Mucosa of stomach (tissue), 1 donor: ENCODE measurements at regions not wholly inside any gene's neighbourhood (a gene's known extent, or its start where the extent isn't known, plus 50 kb on each side); places are given as distances from the start of the nearest gene placed in this dataset.
"Not testable (repeated sequence)": the region's sequence is repeated elsewhere in the genome, so short reads cannot be mapped to it uniquely, and the experiment has no call there.

Source experiments
- H3K27me3 ChIP-seq: one replicate; pipeline ENCODE4 v1.7.0; 2013; ENCODE audit warnings: mild to moderate bottlenecking, low read length; ENCODE audit not compliant: control insufficient read depth, insufficient read depth
- H3K36me3 ChIP-seq: one replicate; pipeline ENCODE4 v1.7.0; 2013; ENCODE audit warnings: low read length; ENCODE audit not compliant: control insufficient read depth, insufficient read depth
- H3K4me1 ChIP-seq: one replicate; pipeline ENCODE4 v1.7.0; 2013; ENCODE audit warnings: mild to moderate bottlenecking, low read length; ENCODE audit not compliant: control insufficient read depth, insufficient read depth
- H3K4me3 ChIP-seq: one replicate; pipeline ENCODE4 v1.7.0; 2013; ENCODE audit warnings: low read length
- H3K9ac ChIP-seq: one replicate; pipeline ENCODE4 v1.7.0; 2013; ENCODE audit warnings: mild to moderate bottlenecking, low read length, moderate library complexity
- H3K9me3 ChIP-seq: one replicate; pipeline ENCODE4 v1.7.0; 2013; ENCODE audit warnings: mild to moderate bottlenecking, low read length, moderate library complexity; ENCODE audit not compliant: control insufficient read depth
- donor health status: Pancreatic carcinoma.

DNA sequence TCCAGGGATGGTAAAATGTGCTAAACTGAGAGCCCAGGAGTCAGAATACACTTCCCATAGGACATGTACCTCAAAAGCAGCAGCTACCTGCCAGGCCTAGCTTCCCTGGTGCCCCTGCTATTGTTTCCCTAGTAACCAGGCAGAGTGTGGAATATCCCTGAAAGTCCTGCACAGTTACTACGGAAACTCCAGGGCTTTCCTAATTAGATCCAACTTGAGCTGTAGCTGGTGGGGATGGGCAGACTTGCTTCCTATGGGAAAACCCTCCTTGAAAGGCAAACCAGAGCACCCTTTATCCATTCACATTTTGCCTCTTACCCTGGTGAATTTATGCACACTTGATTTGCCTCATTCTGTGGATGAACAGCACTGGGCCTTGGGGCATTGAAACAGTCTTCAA is 559.9 kb upstream of the PBX1 start:
- no peak overlapping the region for H3K4me3 ChIP-seq
- no peaks in the 10 kb centered on the region for H3K9me3 ChIP-seq

GRCh38 chr1:164006186-164006585 is 552.8 kb upstream of the PBX1 start:
- H3K27me3 ChIP-seq, H3K4me3 ChIP-seq, H3K36me3 ChIP-seq, H3K4me1 ChIP-seq, H3K9ac ChIP-seq, H3K9me3 ChIP-seq: not testable (repeated sequence)

More for the DNA sequence above, 559.9 kb upstream of the PBX1 start:
- H3K27me3 ChIP-seq, result no peaks in the 10 kb centered on the region
- no peak overlapping the region for H3K9ac ChIP-seq
- H3K4me1 ChIP-seq, result no peaks in the 10 kb centered on the region
- H3K36me3 ChIP-seq, result no peaks in the 10 kb centered on the region

DNA sequence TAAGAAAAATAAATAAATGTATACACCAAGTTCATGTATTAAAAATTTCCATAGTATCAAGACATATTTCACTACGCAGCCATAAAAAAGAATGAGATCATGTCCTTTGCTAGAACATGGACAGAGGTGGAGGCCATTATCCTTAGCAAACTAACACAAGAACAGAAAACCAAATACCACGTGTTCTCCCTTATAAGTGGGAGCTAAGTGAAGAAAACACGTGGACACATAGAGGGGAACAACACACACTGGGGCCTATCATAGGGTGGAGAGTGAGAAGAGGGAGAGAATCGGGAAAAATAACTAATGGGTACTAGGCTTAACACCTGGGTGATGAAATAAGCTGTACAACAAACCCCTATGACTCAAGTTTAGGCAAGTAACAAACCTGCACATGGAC is 552.4 kb upstream of the PBX1 start:
- Histone ChIP-seq H3K4me3 (no peak overlapping the region), H3K9me3 (no peaks in the 10 kb centered on the region), H3K9ac (no peak overlapping the region), H3K4me1 (no peaks in the 10 kb centered on the region), H3K36me3 (no peaks in the 10 kb centered on the region), H3K27me3 (no peaks in the 10 kb centered on the region)

GRCh38 chr1:164017239-164017638 is 541.7 kb upstream of the PBX1 start:
- no peaks in the 10 kb centered on the region for H3K36me3 ChIP-seq
- H3K27me3 ChIP-seq, result no peaks in the 10 kb centered on the region
- H3K4me3 ChIP-seq, result no peak overlapping the region
- no peaks in the 10 kb centered on the region for H3K9me3 ChIP-seq
- no peak overlapping the region for H3K9ac ChIP-seq
- H3K4me1 ChIP-seq, result no peaks in the 10 kb centered on the region

DNA sequence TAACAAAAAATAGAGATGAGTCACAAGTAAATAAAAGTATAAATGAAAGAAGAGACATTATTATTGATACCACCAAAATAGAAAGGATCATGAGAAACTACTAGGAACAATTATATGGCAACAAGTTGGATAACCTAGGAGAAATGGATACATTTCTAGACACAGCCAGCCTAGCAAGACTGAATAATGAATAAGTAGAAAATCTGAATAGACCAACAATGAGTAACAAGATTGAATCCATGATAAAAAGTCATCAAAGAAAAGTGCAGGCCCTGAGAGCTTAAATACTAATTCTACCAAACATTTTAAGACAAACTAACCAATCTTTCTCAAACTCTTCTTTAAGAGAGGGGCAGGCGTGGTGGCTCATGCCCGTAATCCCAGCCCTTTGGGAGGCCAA is 538.6 kb upstream of the PBX1 start:
- Histone ChIP-seq H3K9me3 (no peaks in the 10 kb centered on the region), H3K9ac (no peak overlapping the region), H3K4me1 (no peaks in the 10 kb centered on the region), H3K27me3 (no peaks in the 10 kb centered on the region), H3K4me3 (no peak overlapping the region), H3K36me3 (no peaks in the 10 kb centered on the region)

- H3K36me3 ChIP-seq, result no peaks in the 10 kb centered on the region
- no peak overlapping the region for H3K9ac ChIP-seq
- no peaks in the 10 kb centered on the region for H3K27me3 ChIP-seq
- H3K4me3 ChIP-seq, result no peak overlapping the region
- H3K4me1 ChIP-seq, result no peaks in the 10 kb centered on the region
- H3K9me3 ChIP-seq, result no peaks in the 10 kb centered on the region
Measured at GRCh38 chr1:164021813-164022212, 537.2 kb upstream of the PBX1 start.

DNA sequence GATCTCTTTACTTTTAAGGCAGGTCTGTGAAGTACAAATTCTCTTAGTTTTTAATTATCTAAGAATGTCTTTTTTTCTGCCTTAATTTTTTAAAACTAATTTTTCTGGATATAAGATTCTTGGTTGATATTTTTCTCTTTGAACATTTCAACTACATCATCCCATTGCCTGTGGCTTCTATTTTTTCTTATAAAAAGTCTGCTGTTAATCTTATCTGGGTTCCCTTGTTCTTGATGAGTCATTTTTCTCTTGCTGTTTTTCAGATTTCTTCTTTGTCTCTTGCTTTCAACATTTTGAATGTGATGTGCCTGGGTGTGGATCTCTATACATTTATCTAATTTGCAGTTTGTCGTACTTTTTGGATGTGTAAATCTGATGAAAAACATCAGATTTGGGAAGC is 525.2 kb upstream of the PBX1 start:
- Histone ChIP-seq H3K9me3 (peaks cover 3% of the 10 kb centered on the region), H3K9ac (no peak overlapping the region), H3K36me3 (no peaks in the 10 kb centered on the region), H3K4me1 (no peaks in the 10 kb centered on the region), H3K27me3 (no peaks in the 10 kb centered on the region), H3K4me3 (no peak overlapping the region)

- H3K36me3 ChIP-seq, result no peaks in the 10 kb centered on the region
- H3K27me3 ChIP-seq, result no peaks in the 10 kb centered on the region
- no peak overlapping the region for H3K9ac ChIP-seq
- no peaks in the 10 kb centered on the region for H3K9me3 ChIP-seq
- no peaks in the 10 kb centered on the region for H3K4me1 ChIP-seq
- H3K4me3 ChIP-seq, result no peak overlapping the region
Measured at GRCh38 chr1:164040754-164041153, 518.2 kb upstream of the PBX1 start.

GRCh38 chr1:164051782-164052181 is 507.2 kb upstream of the PBX1 start:
- Histone ChIP-seq H3K9ac (no peak overlapping the region), H3K27me3 (no peaks in the 10 kb centered on the region), H3K36me3 (no peaks in the 10 kb centered on the region), H3K4me1 (no peaks in the 10 kb centered on the region), H3K4me3 (no peak overlapping the region), H3K9me3 (no peaks in the 10 kb centered on the region)

- no peak overlapping the region for H3K9ac ChIP-seq
- no peaks in the 10 kb centered on the region for H3K27me3 ChIP-seq
- H3K4me3 ChIP-seq, result no peak overlapping the region
- no peaks in the 10 kb centered on the region for H3K9me3 ChIP-seq
- H3K36me3 ChIP-seq, result no peaks in the 10 kb centered on the region
- H3K4me1 ChIP-seq, result no peaks in the 10 kb centered on the region
Measured at GRCh38 chr1:164054331-164054730, 504.7 kb upstream of the PBX1 start.

DNA sequence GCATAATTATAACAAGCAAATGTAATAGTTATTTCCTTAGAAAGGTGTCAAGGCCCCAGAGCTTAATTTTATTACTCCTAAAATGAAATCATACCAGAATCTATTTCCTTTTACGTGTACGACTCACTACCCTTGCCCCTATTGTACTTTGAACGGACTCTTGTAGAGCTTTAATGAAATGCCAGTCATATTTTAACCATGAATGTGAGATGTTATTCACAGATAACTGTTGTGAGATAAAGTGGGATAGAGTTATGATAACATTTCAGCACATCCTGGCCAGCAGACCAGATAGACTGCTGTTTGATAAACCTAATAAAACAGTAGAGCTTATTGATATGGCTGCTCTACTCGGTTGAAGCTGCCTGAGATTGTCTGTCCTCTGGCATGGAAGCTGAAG is 500.8 kb upstream of the PBX1 start:
- Histone ChIP-seq H3K27me3 (no peaks in the 10 kb centered on the region), H3K9ac (no peak overlapping the region), H3K36me3 (no peaks in the 10 kb centered on the region), H3K4me1 (no peaks in the 10 kb centered on the region), H3K4me3 (no peak overlapping the region), H3K9me3 (no peaks in the 10 kb centered on the region)

- Histone ChIP-seq H3K9ac (no peak overlapping the region), H3K4me1 (no peaks in the 10 kb centered on the region), H3K27me3 (no peaks in the 10 kb centered on the region), H3K9me3 (no peaks in the 10 kb centered on the region), H3K4me3 (no peak overlapping the region), H3K36me3 (no peaks in the 10 kb centered on the region)
Measured at GRCh38 chr1:164061528-164061927, 497.5 kb upstream of the PBX1 start.

GRCh38 chr1:164064501-164064900 is 494.5 kb upstream of the PBX1 start:
- Histone ChIP-seq H3K9me3 (no peaks in the 10 kb centered on the region), H3K4me3 (no peak overlapping the region)

More at GRCh38 chr1:164064501-164064900, 494.5 kb upstream of the PBX1 start:
- H3K9ac ChIP-seq, result no peak overlapping the region
- no peaks in the 10 kb centered on the region for H3K36me3 ChIP-seq
- H3K4me1 ChIP-seq, result no peaks in the 10 kb centered on the region
- H3K27me3 ChIP-seq, result no peaks in the 10 kb centered on the region
